ENCODE measurements at regions not wholly inside any gene's neighbourhood (a gene's known extent, or its start where the extent isn't known, plus 50 kb on each side); places are given as distances from the start of the nearest gene placed in this dataset.
A peak's percentile ranks its signal among the peaks of the same experiment; 100 is the strongest.

- Histone ChIP-seq H3F3A (ENCODE audit: insufficient read depth) (no peaks in the 10 kb centered on the region), H3K79me2 (ENCODE audit: insufficient read depth) (no peaks in the 10 kb centered on the region), H3K4me1 (ENCODE audit: insufficient read depth) (no peaks in the 10 kb centered on the region), H4K20me1 (ENCODE audit: insufficient read depth) (no peaks in the 10 kb centered on the region), H3K9ac (no peak overlapping the region), H3K4me2 (ENCODE audit: unreplicated experiment) (no peak overlapping the region), H3K9me3 (ENCODE audit: low read depth) (no peaks in the 10 kb centered on the region), H3K27me3 (replicated peaks; ENCODE audit: insufficient read depth) (peaks cover 27% of the 10 kb centered on the region), H3K36me3 (ENCODE audit: low read depth) (no peaks in the 10 kb centered on the region), H2AFZ (no peak overlapping the region), H3K27ac (no peak overlapping the region), H3K9me2 (ENCODE audit: insufficient read depth) (no peaks in the 10 kb centered on the region), H3K4me3 (no peak overlapping the region)
- 50 to 57% methylated on average over 3 of the region's 3 CpGs for WGBS, 2 experiments (ENCODE audit: low coverage in 1 of 2, low lambda C conversion rate in 2 of 2, missing lambda C conversion rate in 2 of 2)
- no peak for DNase-seq
- no peak for TF ChIP-seq EZH2phosphoT487 (IDR thresholded peaks at IDR 0.05; ENCODE audit: insufficient read depth, low read depth)
- TF ChIP-seq EZH2 (IDR thresholded peaks at IDR 0.05; ENCODE audit: insufficient read depth, poor library complexity, severe bottlenecking): no peak
- in situ Hi-C loops (cut with MboI): no loop called here
These were observed 68.6 kb upstream of the FOXP4 start for GRCh38 chr6:41477572-41477971.

- Histone ChIP-seq H3K4me1 (ENCODE audit: insufficient read depth) (no peaks in the 10 kb centered on the region), H3K36me3 (ENCODE audit: low read depth) (no peaks in the 10 kb centered on the region), H3K9ac (no peak overlapping the region), H3K27me3 (replicated peaks; ENCODE audit: insufficient read depth) (peaks cover 14% of the 10 kb centered on the region; the same call in 1 of the 2 replicates), H3F3A (ENCODE audit: insufficient read depth) (no peaks in the 10 kb centered on the region), H3K27ac (no peak overlapping the region), H3K9me3 (ENCODE audit: low read depth) (no peaks in the 10 kb centered on the region), H4K20me1 (ENCODE audit: insufficient read depth) (no peaks in the 10 kb centered on the region), H3K4me2 (ENCODE audit: unreplicated experiment) (no peak overlapping the region), H3K9me2 (ENCODE audit: insufficient read depth) (no peaks in the 10 kb centered on the region), H3K79me2 (ENCODE audit: insufficient read depth) (no peaks in the 10 kb centered on the region), H3K4me3 (no peak overlapping the region), H2AFZ (no peak overlapping the region)
- TF ChIP-seq EZH2phosphoT487 (IDR thresholded peaks at IDR 0.05; ENCODE audit: insufficient read depth, low read depth) (no peak), EZH2 (IDR thresholded peaks at IDR 0.05; ENCODE audit: insufficient read depth, poor library complexity, severe bottlenecking) (no peak)
- in situ Hi-C loops (cut with MboI): no loop called here
- DNase-seq: no peak
- WGBS, 2 experiments (ENCODE audit: low coverage in 1 of 2, low lambda C conversion rate in 2 of 2, missing lambda C conversion rate in 2 of 2): 17 to 33% methylated on average over 1 of the region's 1 CpG
These were observed 62.2 kb upstream of the FOXP4 start for GRCh38 chr6:41483943-41484342.

- H3K27me3 ChIP-seq (replicated peaks; ENCODE audit: insufficient read depth): 0 out of 2 replicates have a peak, but pooled peaks cover 3% of the 10 kb centered on the region
- H3K4me3 ChIP-seq: no peak overlapping the region
- no peaks in the 10 kb centered on the region for H3K36me3 ChIP-seq (ENCODE audit: low read depth)
- no peaks in the 10 kb centered on the region for H3K9me2 ChIP-seq (ENCODE audit: insufficient read depth)
- H3K9ac ChIP-seq: no peak overlapping the region
- no peaks in the 10 kb centered on the region for H3K9me3 ChIP-seq (ENCODE audit: low read depth)
- H3K4me1 ChIP-seq (ENCODE audit: insufficient read depth): no peaks in the 10 kb centered on the region
- no peak overlapping the region for H3K27ac ChIP-seq
- H4K20me1 ChIP-seq (ENCODE audit: insufficient read depth): no peaks in the 10 kb centered on the region
- H3F3A ChIP-seq (ENCODE audit: insufficient read depth): no peaks in the 10 kb centered on the region
- no peak for TF ChIP-seq EZH2phosphoT487 (IDR thresholded peaks at IDR 0.05; ENCODE audit: insufficient read depth, low read depth)
- no peak for TF ChIP-seq EZH2 (IDR thresholded peaks at IDR 0.05; ENCODE audit: insufficient read depth, poor library complexity, severe bottlenecking)
- WGBS, 2 experiments (ENCODE audit: low coverage in 1 of 2, low lambda C conversion rate in 2 of 2, missing lambda C conversion rate in 2 of 2): 79 to 91% methylated on average over 5 to 9 of the region's 9 CpGs
- no peak for DNase-seq
- no peaks in the 10 kb centered on the region for H3K79me2 ChIP-seq (ENCODE audit: insufficient read depth)
- H2AFZ ChIP-seq: no peak overlapping the region
- in situ Hi-C loops (cut with MboI): no loop called here
- no peak overlapping the region for H3K4me2 ChIP-seq (ENCODE audit: unreplicated experiment)
These were observed 58.2 kb upstream of the FOXP4 start for GRCh38 chr6:41487860-41488432.

- Histone ChIP-seq H4K20me1 (ENCODE audit: insufficient read depth) (no peaks in the 10 kb centered on the region), H3K36me3 (ENCODE audit: low read depth) (no peaks in the 10 kb centered on the region), H3K27me3 (replicated peaks; ENCODE audit: insufficient read depth) (peaks cover 5% of the 10 kb centered on the region; the same call in 1 of the 2 replicates), H3K9me2 (ENCODE audit: insufficient read depth) (no peaks in the 10 kb centered on the region), H3K79me2 (ENCODE audit: insufficient read depth) (no peaks in the 10 kb centered on the region), H3K4me3 (no peak overlapping the region), H3K9me3 (ENCODE audit: low read depth) (no peaks in the 10 kb centered on the region), H3K9ac (no peak overlapping the region), H2AFZ (no peak overlapping the region), H3K4me1 (ENCODE audit: insufficient read depth) (no peaks in the 10 kb centered on the region), H3K4me2 (ENCODE audit: unreplicated experiment) (no peak overlapping the region), H3K27ac (no peak overlapping the region), H3F3A (ENCODE audit: insufficient read depth) (no peaks in the 10 kb centered on the region)
- in situ Hi-C loops (cut with MboI): no loop called here
- WGBS, 2 experiments (ENCODE audit: low coverage in 1 of 2, low lambda C conversion rate in 2 of 2, missing lambda C conversion rate in 2 of 2): 68 to 76% methylated on average over 9 to 12 of the region's 12 CpGs
- DNase-seq: peak; percentile 39
- no peak for TF ChIP-seq EZH2 (IDR thresholded peaks at IDR 0.05; ENCODE audit: insufficient read depth, poor library complexity, severe bottlenecking)
- no peak for TF ChIP-seq EZH2phosphoT487 (IDR thresholded peaks at IDR 0.05; ENCODE audit: insufficient read depth, low read depth)
These were observed 57.6 kb upstream of the FOXP4 start for GRCh38 chr6:41488433-41489119.
